ENCODE measurements at regions not wholly inside any gene's neighbourhood (a gene's known extent, or its start where the extent isn't known, plus 50 kb on each side); places are given as distances from the start of the nearest gene placed in this dataset.

DNA sequence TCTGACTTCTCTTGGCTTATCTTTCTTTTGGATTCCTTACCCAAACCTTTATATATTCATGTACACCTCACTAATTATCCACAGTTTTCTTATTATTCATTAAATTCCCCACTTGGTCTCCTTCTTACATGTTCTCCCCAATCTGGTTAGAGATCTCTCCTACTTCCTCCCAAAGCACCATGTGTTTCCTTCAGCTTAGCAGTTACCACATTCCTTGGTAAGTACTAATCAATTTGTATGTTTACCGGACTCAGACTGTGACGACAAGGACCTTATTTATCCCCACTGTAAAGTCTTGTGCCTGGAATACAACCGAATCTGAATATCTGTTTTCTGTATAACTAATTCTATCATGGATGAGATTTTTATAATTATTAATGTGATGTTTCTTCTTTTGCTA is 389.5 kb downstream of the KCNJ2 start:
- ChIA-PET CTCF (no interaction called here), POLR2A (no interaction called here)
- DNase-seq (ENCODE audit: low read depth, low spot score) (no peak), ATAC-seq (no peak)
- TF ChIP-seq, protein P1, sequence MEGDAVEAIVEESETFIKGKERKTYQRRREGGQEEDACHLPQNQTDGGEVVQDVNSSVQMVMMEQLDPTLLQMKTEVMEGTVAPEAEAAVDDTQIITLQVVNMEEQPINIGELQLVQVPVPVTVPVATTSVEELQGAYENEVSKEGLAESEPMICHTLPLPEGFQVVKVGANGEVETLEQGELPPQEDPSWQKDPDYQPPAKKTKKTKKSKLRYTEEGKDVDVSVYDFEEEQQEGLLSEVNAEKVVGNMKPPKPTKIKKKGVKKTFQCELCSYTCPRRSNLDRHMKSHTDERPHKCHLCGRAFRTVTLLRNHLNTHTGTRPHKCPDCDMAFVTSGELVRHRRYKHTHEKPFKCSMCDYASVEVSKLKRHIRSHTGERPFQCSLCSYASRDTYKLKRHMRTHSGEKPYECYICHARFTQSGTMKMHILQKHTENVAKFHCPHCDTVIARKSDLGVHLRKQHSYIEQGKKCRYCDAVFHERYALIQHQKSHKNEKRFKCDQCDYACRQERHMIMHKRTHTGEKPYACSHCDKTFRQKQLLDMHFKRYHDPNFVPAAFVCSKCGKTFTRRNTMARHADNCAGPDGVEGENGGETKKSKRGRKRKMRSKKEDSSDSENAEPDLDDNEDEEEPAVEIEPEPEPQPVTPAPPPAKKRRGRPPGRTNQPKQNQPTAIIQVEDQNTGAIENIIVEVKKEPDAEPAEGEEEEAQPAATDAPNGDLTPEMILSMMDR (IDR thresholded peaks at IDR 0.05), result no peak
- TF ChIP-seq TCF7L2 (IDR thresholded peaks at IDR 0.05; ENCODE audit: low read depth, low read length), result no peak
- TF ChIP-seq SIN3A (IDR thresholded peaks at IDR 0.05; ENCODE audit: borderline replicate concordance, insufficient read depth, low read depth, low read length), result no peak
- TF ChIP-seq POLR2AphosphoS5 (IDR thresholded peaks at IDR 0.05; ENCODE audit: low read depth, low read length), result no peak
- TF ChIP-seq, protein P2, sequence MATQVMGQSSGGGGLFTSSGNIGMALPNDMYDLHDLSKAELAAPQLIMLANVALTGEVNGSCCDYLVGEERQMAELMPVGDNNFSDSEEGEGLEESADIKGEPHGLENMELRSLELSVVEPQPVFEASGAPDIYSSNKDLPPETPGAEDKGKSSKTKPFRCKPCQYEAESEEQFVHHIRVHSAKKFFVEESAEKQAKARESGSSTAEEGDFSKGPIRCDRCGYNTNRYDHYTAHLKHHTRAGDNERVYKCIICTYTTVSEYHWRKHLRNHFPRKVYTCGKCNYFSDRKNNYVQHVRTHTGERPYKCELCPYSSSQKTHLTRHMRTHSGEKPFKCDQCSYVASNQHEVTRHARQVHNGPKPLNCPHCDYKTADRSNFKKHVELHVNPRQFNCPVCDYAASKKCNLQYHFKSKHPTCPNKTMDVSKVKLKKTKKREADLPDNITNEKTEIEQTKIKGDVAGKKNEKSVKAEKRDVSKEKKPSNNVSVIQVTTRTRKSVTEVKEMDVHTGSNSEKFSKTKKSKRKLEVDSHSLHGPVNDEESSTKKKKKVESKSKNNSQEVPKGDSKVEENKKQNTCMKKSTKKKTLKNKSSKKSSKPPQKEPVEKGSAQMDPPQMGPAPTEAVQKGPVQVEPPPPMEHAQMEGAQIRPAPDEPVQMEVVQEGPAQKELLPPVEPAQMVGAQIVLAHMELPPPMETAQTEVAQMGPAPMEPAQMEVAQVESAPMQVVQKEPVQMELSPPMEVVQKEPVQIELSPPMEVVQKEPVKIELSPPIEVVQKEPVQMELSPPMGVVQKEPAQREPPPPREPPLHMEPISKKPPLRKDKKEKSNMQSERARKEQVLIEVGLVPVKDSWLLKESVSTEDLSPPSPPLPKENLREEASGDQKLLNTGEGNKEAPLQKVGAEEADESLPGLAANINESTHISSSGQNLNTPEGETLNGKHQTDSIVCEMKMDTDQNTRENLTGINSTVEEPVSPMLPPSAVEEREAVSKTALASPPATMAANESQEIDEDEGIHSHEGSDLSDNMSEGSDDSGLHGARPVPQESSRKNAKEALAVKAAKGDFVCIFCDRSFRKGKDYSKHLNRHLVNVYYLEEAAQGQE (IDR thresholded peaks at IDR 0.05; ENCODE audit: insufficient read depth in 1 of 2, low read depth in 2 of 2, low read length in 1 of 2), result no peak
- Histone ChIP-seq H3K36me3 (ENCODE audit: control insufficient read depth, insufficient read depth, low read length) (no peaks in the 10 kb centered on the region), H3K27ac (ENCODE audit: low read length) (no peak overlapping the region), H3K4me1 (ENCODE audit: control insufficient read depth, insufficient read depth, low read length) (no peaks in the 10 kb centered on the region), H3K4me3 (ENCODE audit: low read depth in 2 of 2, low read length in 2 of 2) (no peak overlapping the region), H3K27me3 (ENCODE audit: control insufficient read depth, insufficient read depth, low read length) (no peaks in the 10 kb centered on the region), H3K9me3 (ENCODE audit: control insufficient read depth, insufficient read depth, low read depth, low read length) (no peaks in the 10 kb centered on the region)
- in situ Hi-C loops (cut with HindIII; ENCODE audit: low pct_unique_long_range_greater_than_20kb, low sequenced_read_pairs) (no loop called here), intact Hi-C loops (cut with micrococcal nuclease; ENCODE audit: unreplicated experiment) (loop anchor here (10.0 kb wide), 2 partner anchors 384 to 984 kb away; no protein-coding TSS in a partner anchor)
- BruUV-seq (replicated peaks), result no TSS peak

DNA sequence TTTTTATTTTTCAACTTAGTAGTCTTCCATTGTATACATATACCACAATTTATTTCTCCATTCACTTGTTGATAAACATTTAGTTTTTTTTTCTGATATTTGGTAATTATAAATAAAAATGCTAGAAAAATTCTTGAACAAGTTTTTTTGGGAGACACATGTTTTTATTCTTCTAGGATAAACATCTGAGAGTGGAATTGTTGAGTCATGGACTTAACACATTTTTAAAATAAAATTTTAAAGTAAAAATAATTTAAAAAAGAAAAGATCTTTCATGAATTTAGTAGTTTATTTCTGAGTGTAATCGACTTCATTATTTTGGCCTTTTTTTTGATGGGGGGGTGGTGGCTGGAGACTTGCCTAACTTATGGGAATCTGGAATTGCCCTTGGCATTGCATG is 391.1 kb downstream of the KCNJ2 start:
- ATAC-seq, result no peak
- ChIA-PET CTCF (no interaction called here), POLR2A (no interaction called here)
- H3K4me1 ChIP-seq (ENCODE audit: control insufficient read depth, insufficient read depth, low read length), result no peaks in the 10 kb centered on the region
- intact Hi-C loops (cut with micrococcal nuclease; ENCODE audit: unreplicated experiment) (no loop called here), in situ Hi-C loops (cut with HindIII; ENCODE audit: low pct_unique_long_range_greater_than_20kb, low sequenced_read_pairs) (no loop called here)
- no peak overlapping the region for H3K4me3 ChIP-seq (ENCODE audit: low read depth in 2 of 2, low read length in 2 of 2)
- DNase-seq (ENCODE audit: low read depth, low spot score), result no peak
- H3K27me3 ChIP-seq (ENCODE audit: control insufficient read depth, insufficient read depth, low read length), result no peaks in the 10 kb centered on the region
- BruUV-seq (replicated peaks), result no TSS peak
- H3K27ac ChIP-seq (ENCODE audit: low read length), result no peak overlapping the region
- H3K36me3 ChIP-seq (ENCODE audit: control insufficient read depth, insufficient read depth, low read length), result no peaks in the 10 kb centered on the region
- no peaks in the 10 kb centered on the region for H3K9me3 ChIP-seq (ENCODE audit: control insufficient read depth, insufficient read depth, low read depth, low read length)
- TF ChIP-seq, protein P1 (IDR thresholded peaks at IDR 0.05), result no peak
- TF ChIP-seq POLR2AphosphoS5 (IDR thresholded peaks at IDR 0.05; ENCODE audit: low read depth, low read length) (no peak), SIN3A (IDR thresholded peaks at IDR 0.05; ENCODE audit: borderline replicate concordance, insufficient read depth, low read depth, low read length) (no peak)
- TF ChIP-seq, protein P2 (IDR thresholded peaks at IDR 0.05; ENCODE audit: insufficient read depth in 1 of 2, low read depth in 2 of 2, low read length in 1 of 2), result no peak

Measured in Panc1 (cell line).